ENCODE measurements at regions not wholly inside any gene's neighbourhood (a gene's known extent, or its start where the extent isn't known, plus 50 kb on each side); places are given as distances from the start of the nearest gene placed in this dataset.

DNA sequence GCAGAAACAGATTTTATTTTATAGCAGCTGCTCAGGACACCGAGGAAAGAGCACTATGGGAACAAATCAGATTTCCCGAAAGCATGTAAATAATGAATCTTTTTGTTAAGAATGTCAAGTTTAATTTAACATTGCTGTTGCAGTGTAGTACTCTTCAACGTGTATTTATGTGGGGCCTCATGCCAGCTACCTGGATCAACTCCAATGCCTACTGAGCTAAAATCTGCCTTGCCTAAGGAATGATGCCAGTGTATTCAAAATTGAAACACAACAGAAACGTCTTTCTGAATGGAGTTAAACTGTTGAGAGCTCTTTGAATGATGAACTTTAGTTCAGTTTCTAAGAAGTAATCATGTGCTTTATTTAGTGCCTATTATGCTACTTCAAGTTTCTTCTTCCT, 1379.8 kb upstream of the ATXN8OS start (continued):
- TF ChIP-seq NFYB (IDR thresholded peaks at IDR 0.05; ENCODE audit: insufficient read depth, low read depth, low read length) (no peak), GABPA (IDR thresholded peaks at IDR 0.05; ENCODE audit: low read depth) (no peak), PAX5 (IDR thresholded peaks at IDR 0.05; ENCODE audit: borderline replicate concordance, low read depth, low read length) (no peak), NBN (IDR thresholded peaks at IDR 0.05) (no peak), CREB1 (IDR thresholded peaks at IDR 0.05; ENCODE audit: low read depth) (no peak), FOXK2 (IDR thresholded peaks at IDR 0.05) (no peak), EP300 (IDR thresholded peaks at IDR 0.05; ENCODE audit: borderline replicate concordance in 1 of 2, control insufficient read depth in 1 of 2, low read depth in 2 of 2, low read length in 2 of 2) (no peak)
- TF ChIP-seq, protein P1, sequence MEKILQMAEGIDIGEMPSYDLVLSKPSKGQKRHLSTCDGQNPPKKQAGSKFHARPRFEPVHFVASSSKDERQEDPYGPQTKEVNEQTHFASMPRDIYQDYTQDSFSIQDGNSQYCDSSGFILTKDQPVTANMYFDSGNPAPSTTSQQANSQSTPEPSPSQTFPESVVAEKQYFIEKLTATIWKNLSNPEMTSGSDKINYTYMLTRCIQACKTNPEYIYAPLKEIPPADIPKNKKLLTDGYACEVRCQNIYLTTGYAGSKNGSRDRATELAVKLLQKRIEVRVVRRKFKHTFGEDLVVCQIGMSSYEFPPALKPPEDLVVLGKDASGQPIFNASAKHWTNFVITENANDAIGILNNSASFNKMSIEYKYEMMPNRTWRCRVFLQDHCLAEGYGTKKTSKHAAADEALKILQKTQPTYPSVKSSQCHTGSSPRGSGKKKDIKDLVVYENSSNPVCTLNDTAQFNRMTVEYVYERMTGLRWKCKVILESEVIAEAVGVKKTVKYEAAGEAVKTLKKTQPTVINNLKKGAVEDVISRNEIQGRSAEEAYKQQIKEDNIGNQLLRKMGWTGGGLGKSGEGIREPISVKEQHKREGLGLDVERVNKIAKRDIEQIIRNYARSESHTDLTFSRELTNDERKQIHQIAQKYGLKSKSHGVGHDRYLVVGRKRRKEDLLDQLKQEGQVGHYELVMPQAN (conservative IDR thresholded peaks at IDR 0.05): no peak
- TF ChIP-seq, protein P2, sequence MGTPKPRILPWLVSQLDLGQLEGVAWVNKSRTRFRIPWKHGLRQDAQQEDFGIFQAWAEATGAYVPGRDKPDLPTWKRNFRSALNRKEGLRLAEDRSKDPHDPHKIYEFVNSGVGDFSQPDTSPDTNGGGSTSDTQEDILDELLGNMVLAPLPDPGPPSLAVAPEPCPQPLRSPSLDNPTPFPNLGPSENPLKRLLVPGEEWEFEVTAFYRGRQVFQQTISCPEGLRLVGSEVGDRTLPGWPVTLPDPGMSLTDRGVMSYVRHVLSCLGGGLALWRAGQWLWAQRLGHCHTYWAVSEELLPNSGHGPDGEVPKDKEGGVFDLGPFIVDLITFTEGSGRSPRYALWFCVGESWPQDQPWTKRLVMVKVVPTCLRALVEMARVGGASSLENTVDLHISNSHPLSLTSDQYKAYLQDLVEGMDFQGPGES (IDR thresholded peaks at IDR 0.05): no peak

DNA sequence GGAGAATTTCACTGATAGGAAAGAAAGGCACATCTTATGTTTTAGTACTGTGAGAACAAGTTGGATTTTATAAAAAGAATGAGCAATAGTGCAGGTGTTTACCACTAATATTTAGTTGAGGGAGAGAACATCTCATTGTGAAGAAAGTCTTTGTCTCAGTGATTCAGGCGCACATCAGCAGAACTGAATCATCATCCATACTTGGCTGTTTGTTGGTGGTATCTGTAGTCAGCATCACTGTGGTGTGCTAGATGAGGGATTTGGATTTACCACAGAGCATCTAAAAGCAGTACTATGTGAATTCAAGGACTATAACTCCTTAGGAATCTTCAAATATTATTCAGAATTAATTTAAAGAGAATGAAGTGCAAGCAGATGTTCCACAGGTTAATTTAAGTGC, 1380.5 kb upstream of the ATXN8OS start:
- no peak overlapping the region for H3K4me2 ChIP-seq (ENCODE audit: control insufficient read depth, insufficient read depth)
- in situ Hi-C loops (cut with MboI) (no loop called here), intact Hi-C loops (cut with micrococcal nuclease; ENCODE audit: unreplicated experiment) (no loop called here)
- POLR2A ChIA-PET: no interaction called here
- no peaks in the 10 kb centered on the region for H4K20me1 ChIP-seq (ENCODE audit: control insufficient read depth, insufficient read depth)
- H3K4me1 ChIP-seq (ENCODE audit: control insufficient read depth, insufficient read depth, low read length): no peaks in the 10 kb centered on the region
- H3K79me2 ChIP-seq (ENCODE audit: control insufficient read depth, insufficient read depth, low read length): no peaks in the 10 kb centered on the region
- H3K27me3 ChIP-seq (replicated peaks in 1 of 2; ENCODE audit: control insufficient read depth in 2 of 2, insufficient read depth in 2 of 2, low read length in 1 of 2): no peaks in the 10 kb centered on the region
- no peak overlapping the region for H3K9ac ChIP-seq (ENCODE audit: control insufficient read depth, insufficient read depth, low read length)
- no TSS peak for BruUV-seq (replicated peaks)
- no peaks in the 10 kb centered on the region for H3K9me3 ChIP-seq (replicated peaks; ENCODE audit: control insufficient read depth, insufficient read depth, low read length)
- FAIRE-seq (no peak), DNase-seq (ENCODE audit: low read depth, low spot score) (no peak), ATAC-seq (no peak)
- H3K27ac ChIP-seq (ENCODE audit: control insufficient read depth, insufficient read depth): no peak overlapping the region
- no peak for TF ChIP-seq HDGF (IDR thresholded peaks at IDR 0.05)
- SMC1A ChIA-PET (ENCODE audit: uncharacterized antibody, unreplicated experiment): no interaction called here
- CTCF ChIA-PET: no interaction called here
- no peaks in the 10 kb centered on the region for H3K36me3 ChIP-seq (ENCODE audit: control insufficient read depth in 2 of 2, insufficient read depth in 2 of 2, low read length in 1 of 2)
- H3K4me3 ChIP-seq: no peak overlapping the region
- RAD21 ChIA-PET (ENCODE audit: unreplicated experiment): no interaction called here
- no peak overlapping the region for H2AFZ ChIP-seq (ENCODE audit: control insufficient read depth, low read depth, low read length)
- 100% methylated on average over 1 of the region's 1 CpG for WGBS (ENCODE audit: insufficient coverage, insufficient replicate concordance, low lambda C conversion rate, missing lambda C conversion rate)
